HFF-Myc (cell line): ENCODE measurements at regions not wholly inside any gene's neighbourhood (a gene's known extent, or its start where the extent isn't known, plus 50 kb on each side); places are given as distances from the start of the nearest gene placed in this dataset.

Experiments
- DNase-seq: peaks from one replicate; pipeline ENCODE4 v3.0.0-alpha.2; 2011; ENCODE audit warnings: low read depth; ENCODE audit errors: extremely low read depth
- H3K4me3 ChIP-seq: replicated peaks from 2 replicates; pipeline ENCODE4 v1.5.1; 2011; ENCODE audit warnings: low read depth, mild to moderate bottlenecking, control low read depth, low read length
- CTCF ChIP-seq: IDR thresholded peaks from 2 replicates; pipeline ENCODE4 v1.5.1; 2012; ENCODE audit warnings: mild to moderate bottlenecking, low read depth, low read length, control low read depth; ENCODE audit errors: missing control alignments

GRCh38 chr11:31936312-31936711 is 125.2 kb upstream of the PAX6 start:
- no peak overlapping the region for H3K4me3 ChIP-seq
- TF ChIP-seq CTCF: no peak
- DNase-seq: no peak

GRCh38 chr11:31932879-31933278 is 121.8 kb upstream of the PAX6 start:
- no peak overlapping the region for H3K4me3 ChIP-seq
- no peak for DNase-seq
- no peak for TF ChIP-seq CTCF

- no peak for TF ChIP-seq CTCF
- H3K4me3 ChIP-seq: no peak overlapping the region
- no peak for DNase-seq
Measured at GRCh38 chr11:31927982-31928381, 116.9 kb upstream of the PAX6 start.

- no peak for DNase-seq
- no peak for TF ChIP-seq CTCF
- no peak overlapping the region for H3K4me3 ChIP-seq
Measured at GRCh38 chr11:31926816-31927528, 115.8 kb upstream of the PAX6 start.

- DNase-seq: no peak
- no peak overlapping the region for H3K4me3 ChIP-seq
- no peak for TF ChIP-seq CTCF
Measured at GRCh38 chr11:31926106-31926505, 115.0 kb upstream of the PAX6 start.

- DNase-seq: no peak
- no peak for TF ChIP-seq CTCF
- no peak overlapping the region for H3K4me3 ChIP-seq
Measured at GRCh38 chr11:31922450-31922849, 111.3 kb upstream of the PAX6 start.

- DNase-seq: no peak
- no peak overlapping the region for H3K4me3 ChIP-seq
- no peak for TF ChIP-seq CTCF
Measured at GRCh38 chr11:31921081-31921480, 110.0 kb upstream of the PAX6 start.
